ENCODE measurements at regions not wholly inside any gene's neighbourhood (a gene's known extent, or its start where the extent isn't known, plus 50 kb on each side); places are given as distances from the start of the nearest gene placed in this dataset.

DNA sequence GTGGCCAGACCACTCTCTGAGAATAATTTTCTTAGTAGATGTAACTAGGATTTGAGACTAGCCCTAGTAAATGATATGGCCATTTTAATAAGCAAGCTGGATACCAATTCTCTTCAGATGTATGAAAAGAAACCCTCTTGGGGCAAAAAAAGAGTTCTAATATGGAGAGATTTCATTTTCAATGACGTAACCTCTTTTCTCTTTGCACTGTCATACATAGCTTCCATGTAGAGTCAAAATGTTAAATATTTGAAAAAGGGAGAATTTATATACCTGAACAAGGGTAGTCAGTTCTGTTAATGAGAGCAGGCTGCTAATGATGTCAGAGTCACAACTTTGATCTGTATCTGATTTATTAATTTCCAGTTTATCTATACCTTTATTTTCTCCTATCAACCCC, 120.0 kb downstream of the KBTBD8 start:
- no peak overlapping the region for H3K27ac ChIP-seq (ENCODE audit: low read depth in 1 of 2, low read length in 2 of 2)
- no peaks in the 10 kb centered on the region for H3K27me3 ChIP-seq (ENCODE audit: control insufficient read depth in 4 of 4, insufficient read depth in 4 of 4, low read length in 3 of 4)
- no peaks in the 10 kb centered on the region for H3K9me3 ChIP-seq (ENCODE audit: control insufficient read depth in 4 of 4, low read length in 3 of 4)
- H3K4me3 ChIP-seq (ENCODE audit: low read depth in 1 of 3, low read length in 3 of 3) = no peak overlapping the region
- H3K9ac ChIP-seq (ENCODE audit: low read depth in 1 of 2, low read length in 2 of 2) = no peak overlapping the region
- WGBS = 88% methylated on average over 1 of the region's 1 CpG
- H3K4me1 ChIP-seq (ENCODE audit: control insufficient read depth in 4 of 4, insufficient read depth in 4 of 4, low read length in 3 of 4) = no peaks in the 10 kb centered on the region
- H3K36me3 ChIP-seq (ENCODE audit: control insufficient read depth in 4 of 4, insufficient read depth in 3 of 4, low read depth in 1 of 4, low read length in 3 of 4) = no peaks in the 10 kb centered on the region
- no peak for DNase-seq (ENCODE audit: low spot score)
- TF ChIP-seq FOXA2 (IDR thresholded peaks at IDR 0.05) (no peak), JUND (IDR thresholded peaks at IDR 0.05) (no peak), GABPA (IDR thresholded peaks at IDR 0.05 in 1 of 2, conservative IDR thresholded peaks at IDR 0.05 in 1 of 2) (no peak), RXRA (IDR thresholded peaks at IDR 0.05) (no peak), TAF1 (conservative IDR thresholded peaks at IDR 0.05) (no peak), EGR1 (IDR thresholded peaks at IDR 0.05; ENCODE audit: low read depth in 2 of 2) (no peak), RAD21 (IDR thresholded peaks at IDR 0.05) (no peak), NR2F2 (IDR thresholded peaks at IDR 0.05) (no peak), MAX (IDR thresholded peaks at IDR 0.05) (no peak), CTCF (IDR thresholded peaks at IDR 0.05; ENCODE audit: low read depth, low read length, missing input control) (no peak), SP1 (IDR thresholded peaks at IDR 0.05) (no peak), HNF4G (IDR thresholded peaks at IDR 0.05) (no peak), ZBTB33 (IDR thresholded peaks at IDR 0.05) (no peak), ATF3 (IDR thresholded peaks at IDR 0.05) (no peak), FOXA1 (IDR thresholded peaks at IDR 0.05) (no peak), HNF4A (conservative IDR thresholded peaks at IDR 0.05) (no peak), YY1 (IDR thresholded peaks at IDR 0.05) (no peak), REST (IDR thresholded peaks at IDR 0.05) (no peak)
